ENCODE measurements at regions not wholly inside any gene's neighbourhood (a gene's known extent, or its start where the extent isn't known, plus 50 kb on each side); places are given as distances from the start of the nearest gene placed in this dataset.

GRCh38 chr2:8324901-8325300 lies 357.0 kb upstream of the ID2 start:
- Histone ChIP-seq H3K4me1 (ENCODE audit: insufficient read depth) (peaks cover 4% of the 10 kb centered on the region), H4K20me1 (ENCODE audit: insufficient read depth) (no peaks in the 10 kb centered on the region), H3K36me3 (ENCODE audit: low read depth) (no peaks in the 10 kb centered on the region), H3K27ac (no peak overlapping the region), H2AFZ (no peak overlapping the region), H3F3A (ENCODE audit: insufficient read depth) (0 out of 2 replicates have a peak, but pooled peaks cover under 1% of the 10 kb centered on the region), H3K27me3 (replicated peaks; ENCODE audit: insufficient read depth) (no peaks in the 10 kb centered on the region; the same call in 1 of the 2 replicates), H3K9me2 (ENCODE audit: insufficient read depth) (no peaks in the 10 kb centered on the region), H3K4me3 (no peak overlapping the region), H3K79me2 (ENCODE audit: insufficient read depth) (no peaks in the 10 kb centered on the region), H3K4me2 (ENCODE audit: unreplicated experiment) (no peak overlapping the region), H3K9ac (no peak overlapping the region), H3K9me3 (ENCODE audit: low read depth) (no peaks in the 10 kb centered on the region)
- DNase-seq: no peak
- WGBS, 2 experiments (ENCODE audit: low coverage in 1 of 2, low lambda C conversion rate in 2 of 2, missing lambda C conversion rate in 2 of 2): 83 to 91% methylated on average over 5 of the region's 5 CpGs
- TF ChIP-seq EZH2 (IDR thresholded peaks at IDR 0.05; ENCODE audit: insufficient read depth, poor library complexity, severe bottlenecking) (no peak), EZH2phosphoT487 (IDR thresholded peaks at IDR 0.05; ENCODE audit: insufficient read depth, low read depth) (no peak)
- in situ Hi-C loops (cut with MboI): no loop called here

DNA sequence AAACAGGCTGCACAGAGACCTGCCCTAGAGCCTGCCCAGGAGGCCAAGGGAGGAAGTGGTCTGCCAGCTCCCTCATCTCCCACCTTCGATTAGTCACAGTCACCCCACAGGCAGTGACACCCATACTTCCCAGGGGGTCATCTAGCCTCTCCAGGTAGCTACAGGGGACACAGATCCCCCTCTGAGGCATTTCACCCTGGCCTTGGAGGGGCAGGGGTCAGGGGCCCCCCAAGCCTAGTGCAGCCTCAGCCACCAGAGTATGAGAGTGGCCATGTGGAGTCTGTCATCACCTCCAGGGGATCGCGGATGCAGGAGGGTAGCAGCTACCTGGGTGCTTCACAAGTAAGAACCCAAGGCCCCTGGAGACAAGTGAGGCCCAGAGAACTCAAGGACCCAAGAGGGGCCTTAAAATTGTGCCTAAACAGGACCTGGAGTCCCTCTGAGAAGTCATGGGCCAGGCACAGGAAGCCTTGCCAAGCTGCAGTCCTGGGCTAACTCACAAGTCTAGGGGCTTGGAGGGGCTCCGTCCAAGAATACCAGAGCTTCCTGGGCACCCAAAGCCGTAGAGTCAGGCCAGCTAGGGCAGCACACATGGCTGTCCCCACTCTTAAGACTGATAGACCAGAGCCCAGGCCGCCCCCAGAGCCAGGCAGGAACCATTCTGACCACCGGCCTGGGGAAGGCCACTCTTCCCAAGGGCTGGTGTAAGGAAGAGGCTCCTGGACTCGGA lies 354.3 kb upstream of the ID2 start:
- DNase-seq: no peak
- no peaks in the 10 kb centered on the region for H3K9me2 ChIP-seq (ENCODE audit: insufficient read depth)
- no peaks in the 10 kb centered on the region; the same call in 1 of the 2 replicates for H3K27me3 ChIP-seq (replicated peaks; ENCODE audit: insufficient read depth)
- H3K27ac ChIP-seq: no peak overlapping the region
- no peaks in the 10 kb centered on the region for H3K79me2 ChIP-seq (ENCODE audit: insufficient read depth)
- H3K9me3 ChIP-seq (ENCODE audit: low read depth): no peaks in the 10 kb centered on the region
- in situ Hi-C loops (cut with MboI): no loop called here
- WGBS, 2 experiments (ENCODE audit: low coverage in 1 of 2, low lambda C conversion rate in 2 of 2, missing lambda C conversion rate in 2 of 2): 83 to 87% methylated on average over 8 of the region's 8 CpGs
- H3K36me3 ChIP-seq (ENCODE audit: low read depth): no peaks in the 10 kb centered on the region
- H3F3A ChIP-seq (ENCODE audit: insufficient read depth): no peaks in the 10 kb centered on the region
- no peaks in the 10 kb centered on the region for H4K20me1 ChIP-seq (ENCODE audit: insufficient read depth)
- no peak overlapping the region for H3K4me2 ChIP-seq (ENCODE audit: unreplicated experiment)
- no peak overlapping the region for H3K4me3 ChIP-seq
- no peak overlapping the region for H3K9ac ChIP-seq
- H2AFZ ChIP-seq: no peak overlapping the region
- TF ChIP-seq EZH2 (IDR thresholded peaks at IDR 0.05; ENCODE audit: insufficient read depth, poor library complexity, severe bottlenecking): no peak
- no peak for TF ChIP-seq EZH2phosphoT487 (IDR thresholded peaks at IDR 0.05; ENCODE audit: insufficient read depth, low read depth)
- H3K4me1 ChIP-seq (ENCODE audit: insufficient read depth): no peaks in the 10 kb centered on the region

- TF ChIP-seq EZH2phosphoT487 (IDR thresholded peaks at IDR 0.05; ENCODE audit: insufficient read depth, low read depth) (no peak), EZH2 (IDR thresholded peaks at IDR 0.05; ENCODE audit: insufficient read depth, poor library complexity, severe bottlenecking) (no peak)
- Histone ChIP-seq H3K4me3 (no peak overlapping the region), H3K27ac (no peak overlapping the region), H3F3A (ENCODE audit: insufficient read depth) (no peaks in the 10 kb centered on the region), H2AFZ (no peak overlapping the region), H4K20me1 (ENCODE audit: insufficient read depth) (no peaks in the 10 kb centered on the region), H3K79me2 (ENCODE audit: insufficient read depth) (no peaks in the 10 kb centered on the region), H3K4me1 (ENCODE audit: insufficient read depth) (no peaks in the 10 kb centered on the region), H3K4me2 (ENCODE audit: unreplicated experiment) (no peak overlapping the region), H3K9ac (no peak overlapping the region), H3K36me3 (ENCODE audit: low read depth) (no peaks in the 10 kb centered on the region), H3K9me2 (ENCODE audit: insufficient read depth) (no peaks in the 10 kb centered on the region), H3K9me3 (ENCODE audit: low read depth) (no peaks in the 10 kb centered on the region), H3K27me3 (replicated peaks; ENCODE audit: insufficient read depth) (no peaks in the 10 kb centered on the region; the same call in 1 of the 2 replicates)
- no peak for DNase-seq
- in situ Hi-C loops (cut with MboI): no loop called here
- WGBS, 2 experiments (ENCODE audit: low coverage in 1 of 2, low lambda C conversion rate in 2 of 2, missing lambda C conversion rate in 2 of 2): 82 to 83% methylated on average over 4 of the region's 4 CpGs
Observed at GRCh38 chr2:8328217-8328616, 353.6 kb upstream of the ID2 start.

GRCh38 chr2:8329660-8330622 lies 351.9 kb upstream of the ID2 start:
- no peak overlapping the region for H3K4me2 ChIP-seq (ENCODE audit: unreplicated experiment)
- no peak overlapping the region for H3K27ac ChIP-seq
- no peaks in the 10 kb centered on the region for H3K9me2 ChIP-seq (ENCODE audit: insufficient read depth)
- DNase-seq: no peak
- H3K4me1 ChIP-seq (ENCODE audit: insufficient read depth): no peaks in the 10 kb centered on the region
- H3K9ac ChIP-seq: no peak overlapping the region
- 68 to 74% methylated on average over 14 of the region's 17 CpGs for WGBS, 2 experiments (ENCODE audit: low coverage in 1 of 2, low lambda C conversion rate in 2 of 2, missing lambda C conversion rate in 2 of 2)
- no peaks in the 10 kb centered on the region for H3F3A ChIP-seq (ENCODE audit: insufficient read depth)
- in situ Hi-C loops (cut with MboI): no loop called here
- H3K4me3 ChIP-seq: no peak overlapping the region
- H3K27me3 ChIP-seq (replicated peaks; ENCODE audit: insufficient read depth): no peaks in the 10 kb centered on the region
- H4K20me1 ChIP-seq (ENCODE audit: insufficient read depth): no peaks in the 10 kb centered on the region
- H3K9me3 ChIP-seq (ENCODE audit: low read depth): no peaks in the 10 kb centered on the region
- H3K36me3 ChIP-seq (ENCODE audit: low read depth): no peaks in the 10 kb centered on the region
- H3K79me2 ChIP-seq (ENCODE audit: insufficient read depth): no peaks in the 10 kb centered on the region
- TF ChIP-seq EZH2 (IDR thresholded peaks at IDR 0.05; ENCODE audit: insufficient read depth, poor library complexity, severe bottlenecking): no peak
- H2AFZ ChIP-seq: no peak overlapping the region

All from GM23248 (cell line).